HK-2 (cell line): ENCODE measurements at regions not wholly inside any gene's neighbourhood (a gene's known extent, or its start where the extent isn't known, plus 50 kb on each side); places are given as distances from the start of the nearest gene placed in this dataset.
"Not testable (repeated sequence)": the region's sequence is repeated elsewhere in the genome, so short reads cannot be mapped to it uniquely, and the experiment has no call there.

Experiments used
- DNase-seq: peaks from one replicate; pipeline ENCODE4 v3.0.0-alpha.2; 2018; ENCODE audit not compliant: unreplicated experiment

- DNase-seq = no peak
These were observed 75.5 kb downstream of the ASB1 start for GRCh38 chr2:238502088-238502810.

GRCh38 chr2:238502956-238503791 is 76.4 kb downstream of the ASB1 start:
- DNase-seq = no peak

DNA sequence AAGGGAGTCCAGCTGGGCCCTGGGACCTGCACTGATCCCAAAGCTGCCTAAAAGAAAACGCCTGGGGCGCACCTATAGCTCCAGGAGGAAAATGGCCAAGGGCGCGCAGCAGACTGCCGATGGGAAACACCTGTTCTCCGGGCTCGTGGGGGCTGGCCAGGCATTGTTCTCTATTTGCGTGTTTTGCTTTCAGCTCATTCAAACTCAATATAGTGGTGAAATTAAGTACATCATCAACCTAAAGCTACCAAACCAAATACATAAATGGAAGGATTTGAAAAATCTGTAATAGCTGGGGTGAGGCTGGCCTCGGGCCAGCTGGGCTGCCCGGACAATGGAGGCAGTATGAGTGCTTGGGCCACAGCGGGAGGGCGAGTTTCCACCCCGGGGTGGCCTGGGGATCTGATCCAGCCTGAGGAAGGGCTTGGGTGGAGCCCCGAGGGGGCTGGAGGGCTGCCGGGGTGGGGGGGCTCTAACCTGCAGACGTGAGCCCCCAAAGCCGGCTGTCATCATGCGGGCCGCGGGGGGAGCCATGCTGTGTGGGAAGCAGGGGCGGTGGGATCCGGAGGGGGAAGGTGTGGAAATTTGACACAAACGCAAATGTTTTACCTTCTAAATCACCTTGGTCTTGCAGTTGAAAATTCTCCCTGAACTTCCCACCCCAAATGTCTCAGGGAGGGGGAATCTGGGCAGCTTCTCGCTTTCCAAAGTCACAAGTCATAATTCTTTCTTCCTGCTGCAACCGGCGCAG is 77.6 kb downstream of the ASB1 start:
- DNase-seq = no peak

DNA sequence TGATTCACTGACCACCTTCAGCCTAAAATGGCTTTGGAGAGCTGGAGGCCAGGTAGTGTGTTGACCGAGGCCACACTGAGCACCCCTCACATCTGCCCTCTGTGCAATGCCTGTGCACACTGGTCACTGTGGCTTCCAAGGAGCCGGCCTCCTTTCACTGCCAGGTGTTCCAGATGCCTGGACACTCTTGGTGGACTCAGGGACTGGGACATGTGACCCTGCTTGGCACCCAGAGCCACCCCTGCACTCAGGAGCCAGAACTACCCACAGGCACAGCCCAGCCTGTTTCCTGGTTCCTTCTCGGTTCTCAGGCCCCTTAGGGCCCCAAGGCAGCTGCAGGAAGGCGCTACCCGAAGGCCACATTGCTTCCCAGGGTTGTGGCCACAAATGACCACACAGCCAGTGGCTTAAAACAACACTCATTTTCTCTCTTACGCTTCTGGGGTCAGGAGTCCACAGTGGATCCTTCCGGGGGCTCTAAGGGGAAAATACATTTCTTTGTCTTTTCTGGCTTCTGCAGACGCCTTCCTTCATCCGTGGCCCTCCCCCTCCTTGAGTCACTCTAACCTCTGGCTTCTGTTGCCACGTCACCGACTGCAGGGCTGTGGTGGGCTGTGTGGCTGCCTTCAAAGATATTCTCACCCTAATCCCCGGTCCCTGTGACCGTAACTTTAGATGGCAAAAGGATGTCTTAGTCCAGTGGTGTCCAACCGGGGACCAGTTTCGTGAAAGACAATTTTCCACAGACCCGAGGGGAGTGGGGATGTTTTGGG is 78.6 kb downstream of the ASB1 start:
- peak; percentile 12 for DNase-seq

GRCh38 chr2:238505892-238506280 is 79.2 kb downstream of the ASB1 start:
- no peak for DNase-seq

- DNase-seq = no peak
These were observed 79.8 kb downstream of the ASB1 start for GRCh38 chr2:238506371-238507068.

DNA sequence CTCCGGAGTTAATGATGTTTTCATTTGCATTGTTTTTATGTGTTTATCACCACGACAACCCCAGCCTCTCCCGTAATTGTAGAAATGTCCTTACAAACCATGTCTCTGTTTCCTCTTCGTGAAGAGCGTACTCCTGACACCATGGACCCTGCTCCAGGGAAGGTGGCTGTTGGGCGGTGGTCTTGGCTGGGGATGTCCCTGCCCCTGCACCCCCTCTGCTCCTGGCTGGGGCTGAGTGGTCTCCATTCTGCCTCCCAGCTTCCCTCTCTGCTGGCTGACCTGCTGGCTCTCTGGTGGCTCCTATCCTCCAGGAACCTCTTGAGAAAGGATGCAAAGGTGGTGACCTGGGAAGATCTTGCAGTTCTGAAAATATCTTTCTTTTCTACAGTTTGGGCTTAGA is 81.1 kb downstream of the ASB1 start:
- no peak for DNase-seq

- no peak for DNase-seq
These were observed 82.6 kb downstream of the ASB1 start for GRCh38 chr2:238509151-238509835.

DNA sequence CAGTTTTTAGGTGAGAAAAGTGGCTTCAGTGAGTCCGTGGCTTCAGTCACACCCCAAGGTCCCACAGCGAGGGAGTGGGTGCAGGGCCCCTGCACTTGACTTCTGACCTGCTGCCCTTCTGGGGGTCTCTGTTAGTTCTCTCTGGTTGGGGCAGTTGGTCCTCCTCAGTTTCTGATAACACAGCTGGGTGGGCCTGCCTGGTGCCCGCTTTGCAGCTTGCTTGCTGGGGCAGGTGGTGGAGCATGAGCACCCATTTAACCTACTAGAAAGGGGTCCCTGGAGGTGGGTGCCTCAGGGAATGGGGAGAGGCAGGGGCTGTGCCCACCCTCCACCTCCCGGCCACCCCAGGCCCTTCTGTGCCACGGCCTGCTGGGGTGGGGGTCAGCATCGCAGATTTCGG is 83.2 kb downstream of the ASB1 start:
- no peak for DNase-seq

DNA sequence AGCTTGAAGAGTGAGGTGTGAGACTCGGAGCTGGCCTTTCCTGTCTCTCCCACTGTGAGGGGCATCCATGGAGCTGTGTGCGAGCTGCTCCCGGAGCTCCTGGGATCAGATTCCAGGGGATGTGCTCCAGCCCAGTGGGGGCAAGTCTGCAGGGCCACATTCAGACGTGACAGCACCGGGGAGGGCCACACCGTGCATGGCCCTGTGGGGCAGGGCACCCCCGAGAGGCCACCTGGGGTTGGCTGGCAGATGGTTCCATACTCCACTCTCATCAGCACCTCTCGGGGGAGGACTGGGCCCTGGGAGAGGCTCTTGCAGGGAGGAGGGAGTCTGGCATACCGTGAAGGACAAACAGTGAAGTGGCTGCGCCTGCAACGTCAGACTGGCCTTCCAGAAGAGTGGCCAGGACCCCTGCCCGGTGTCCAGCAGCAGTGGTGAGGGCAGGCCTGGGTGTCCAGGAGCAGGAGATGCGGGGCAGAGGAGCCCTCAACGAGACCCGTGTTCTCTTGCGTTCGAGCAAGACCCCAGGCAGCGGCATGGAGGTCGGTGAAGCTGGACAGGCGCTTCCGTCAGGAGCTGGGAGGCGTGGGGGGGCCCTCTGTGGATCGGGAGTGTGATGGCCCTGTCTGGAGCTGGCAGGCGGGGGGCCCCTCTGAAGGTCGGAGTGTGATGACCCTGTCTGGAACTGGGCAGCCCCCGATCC is 84.3 kb downstream of the ASB1 start:
- no peak for DNase-seq

GRCh38 chr2:238511614-238511950 is 84.9 kb downstream of the ASB1 start:
- no peak for DNase-seq

DNA sequence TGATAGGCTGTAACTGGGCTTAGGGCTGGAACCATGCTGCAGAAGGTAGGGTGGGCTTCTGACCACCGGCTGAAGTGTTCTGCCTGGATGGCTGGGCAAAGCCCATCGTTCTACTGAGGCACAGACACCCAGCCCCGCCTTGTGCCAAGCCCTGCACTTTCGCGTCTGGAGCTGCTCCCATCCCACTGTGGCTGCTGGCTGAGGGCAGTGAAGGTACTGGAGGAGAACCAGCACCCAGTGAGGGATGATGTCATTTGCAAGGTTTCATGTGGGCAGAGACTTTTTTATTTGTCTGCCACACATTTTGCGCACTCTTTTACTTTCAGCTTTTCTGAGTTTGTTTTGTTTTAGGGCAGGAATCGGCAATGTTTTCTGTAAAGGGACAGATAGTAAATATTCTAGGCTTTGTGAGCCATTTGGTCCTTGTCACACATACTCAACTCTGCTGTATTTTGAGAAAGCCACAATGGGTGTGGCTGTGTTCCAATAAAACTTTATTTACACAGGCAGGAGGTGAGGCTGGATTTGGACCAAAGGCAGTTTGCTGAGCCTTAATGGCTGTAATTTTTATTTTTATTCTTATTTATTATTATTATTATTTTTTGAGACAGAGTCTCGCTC is 85.6 kb downstream of the ASB1 start:
- DNase-seq = no peak

GRCh38 chr2:238513346-238513745 is 86.6 kb downstream of the ASB1 start:
- DNase-seq = peak; percentile 35

GRCh38 chr2:238514024-238514423 is 87.3 kb downstream of the ASB1 start:
- not testable (repeated sequence) for DNase-seq

DNA sequence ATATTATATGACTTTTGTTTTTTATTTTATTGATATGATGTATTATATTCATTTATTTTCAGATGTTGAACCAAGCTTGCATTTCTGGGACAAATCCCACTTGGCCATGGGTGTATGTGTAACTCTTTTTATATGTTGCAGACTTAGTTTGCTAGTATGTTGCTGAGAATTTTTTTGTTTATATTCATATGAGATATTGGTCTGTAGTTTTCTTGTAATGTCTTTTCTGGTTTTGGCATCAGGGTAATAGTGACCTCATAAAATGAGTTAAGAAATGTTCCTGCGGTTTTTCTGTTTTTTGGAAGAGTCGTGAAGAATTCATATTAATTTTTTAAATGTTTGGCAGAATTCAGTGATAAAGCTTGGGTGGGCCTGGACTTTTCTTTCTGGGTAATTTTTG is 88.7 kb downstream of the ASB1 start:
- DNase-seq = no peak

DNA sequence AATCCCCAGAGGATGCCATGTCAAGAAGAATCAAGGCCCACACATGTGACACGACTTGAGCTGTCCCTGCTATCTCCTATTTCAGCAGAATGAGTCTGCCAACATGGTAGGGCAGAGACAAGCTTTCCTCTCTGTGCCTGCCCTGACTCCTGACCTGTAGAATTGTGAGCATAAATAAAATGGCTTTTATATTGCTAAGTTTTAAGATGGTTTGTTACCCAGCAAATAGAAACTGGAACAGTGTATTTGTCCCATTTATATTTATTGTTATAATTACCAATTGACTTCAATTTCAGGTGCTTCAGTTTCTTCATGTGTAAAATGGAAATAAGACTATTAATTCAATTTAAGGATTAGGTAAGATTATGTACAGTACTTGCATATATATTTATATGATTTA is 90.5 kb downstream of the ASB1 start:
- no peak for DNase-seq

GRCh38 chr2:238518172-238518820 is 91.6 kb downstream of the ASB1 start:
- no peak for DNase-seq

GRCh38 chr2:238518821-238519186 is 92.1 kb downstream of the ASB1 start:
- no peak for DNase-seq

GRCh38 chr2:238520359-238520886 is 93.7 kb downstream of the ASB1 start:
- DNase-seq = no peak
